SK-N-MC (cell line): ENCODE measurements at regions not wholly inside any gene's neighbourhood (a gene's known extent, or its start where the extent isn't known, plus 50 kb on each side); places are given as distances from the start of the nearest gene placed in this dataset.

Source experiments
- DNase-seq: peaks from one replicate; pipeline ENCODE4 v3.0.0-alpha.2; 2011; ENCODE audit warnings: low read depth, low spot score
- H3K27ac ChIP-seq: fragments of 200-600 bp; sonication (generic); 2 replicates; pipeline ENCODE4 v1.5.1; 2016; ENCODE audit warnings: mixed run types
- H3K36me3 ChIP-seq: fragments of 200-600 bp; sonication (generic); 2 replicates; pipeline ENCODE4 v1.6.1; 2017; ENCODE audit warnings: antibody characterized with exemption, low read length, mixed read lengths; ENCODE audit not compliant: insufficient read depth
- H3K4me3 ChIP-seq: fragments of 200-600 bp; sonication (generic); 2 replicates; pipeline ENCODE4 v1.5.1; 2016
- H3K9ac ChIP-seq: fragments of 200-600 bp; sonication (generic); 2 replicates; pipeline ENCODE4 v1.8.0; 2017; ENCODE audit warnings: mixed run types, mixed read lengths; ENCODE audit not compliant: insufficient read length
- H3K9me3 ChIP-seq: fragments of 200-600 bp; sonication (generic); 2 replicates; pipeline ENCODE4 v1.6.1; 2017; ENCODE audit warnings: low read depth, mild to moderate bottlenecking, antibody characterized with exemption, low read length, moderate library complexity, mixed read lengths
- EZH2 ChIP-seq: fragments of 200-600 bp; sonication (generic); IDR thresholded peaks from one replicate; pipeline ENCODE4 v1.6.1; 2017; ENCODE audit warnings: antibody characterized with exemption
- FOXP2 ChIP-seq: optimal IDR thresholded peaks from 2 replicates; pipeline ENCODE3; 2011; ENCODE audit warnings: mild to moderate bottlenecking, moderate library complexity; ENCODE audit not compliant: insufficient read depth; ENCODE audit errors: extremely low read length, control extremely low read depth
- POLR2AphosphoS5 ChIP-seq: IDR thresholded peaks from 2 replicates; pipeline ENCODE4 v1.6.1; 2012; ENCODE audit warnings: mild to moderate bottlenecking, low read depth, low read length, borderline replicate concordance

DNA sequence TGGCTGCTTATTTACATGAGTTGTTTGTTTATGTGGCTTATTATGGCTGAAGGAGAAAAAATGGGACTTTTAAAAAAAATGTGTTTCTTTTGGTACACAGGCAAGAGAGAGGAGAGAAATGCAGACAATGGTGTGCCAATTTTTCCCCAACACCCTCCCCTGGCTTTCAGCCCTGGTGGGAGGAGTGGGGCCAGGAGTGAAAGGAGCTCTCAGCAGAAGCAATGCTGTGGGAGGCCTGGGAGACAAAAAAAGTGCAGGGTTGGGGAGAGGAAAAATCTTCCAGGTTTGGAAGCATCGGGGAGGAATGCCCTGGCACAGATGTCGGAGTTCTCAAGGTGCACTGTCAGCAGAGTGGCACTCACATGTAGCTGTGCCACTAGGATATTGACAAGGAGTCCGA is 117.7 kb upstream of the FOXB1 start:
- no peaks in the 10 kb centered on the region for H3K9me3 ChIP-seq
- H3K27ac ChIP-seq = no peak overlapping the region

DNA sequence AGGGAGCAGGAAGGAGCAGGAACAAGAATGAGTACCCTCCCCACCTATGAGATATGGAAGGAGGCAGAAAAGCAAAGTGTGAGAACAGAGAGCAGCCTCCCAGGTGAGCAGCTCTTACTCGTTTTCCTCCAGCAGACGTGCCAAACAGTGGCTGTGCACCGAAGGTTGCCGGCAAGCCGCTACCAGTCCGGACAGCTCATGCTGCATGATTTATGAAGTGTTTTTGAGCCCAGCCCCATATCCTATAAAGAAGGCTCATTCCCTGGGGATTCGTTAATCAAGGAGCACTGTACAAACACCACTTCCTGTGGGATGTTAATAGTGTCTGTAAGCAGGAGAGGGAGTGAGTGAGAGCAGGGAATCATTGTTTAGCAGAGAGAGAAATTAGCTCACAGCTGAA is 118.3 kb upstream of the FOXB1 start:
- no peaks in the 10 kb centered on the region for H3K9me3 ChIP-seq
- peak overlapping the region; percentile 38; the same call in 1 of the 2 replicates for H3K4me3 ChIP-seq
- no peaks in the 10 kb centered on the region for H3K36me3 ChIP-seq
- no peak overlapping the region for H3K9ac ChIP-seq
- no peak for TF ChIP-seq EZH2
- no peak for TF ChIP-seq FOXP2
- no peak for TF ChIP-seq POLR2AphosphoS5
- H3K27ac ChIP-seq = no peak overlapping the region
- peak; percentile 2 for DNase-seq

More for the DNA sequence above, 117.7 kb upstream of the FOXB1 start:
- TF ChIP-seq EZH2 (no peak), POLR2AphosphoS5 (no peak), FOXP2 (no peak)
- no peak for DNase-seq
- Histone ChIP-seq H3K9ac (no peak overlapping the region), H3K36me3 (no peaks in the 10 kb centered on the region), H3K4me3 (peak overlapping the region; percentile 38; the same call in 1 of the 2 replicates)

DNA sequence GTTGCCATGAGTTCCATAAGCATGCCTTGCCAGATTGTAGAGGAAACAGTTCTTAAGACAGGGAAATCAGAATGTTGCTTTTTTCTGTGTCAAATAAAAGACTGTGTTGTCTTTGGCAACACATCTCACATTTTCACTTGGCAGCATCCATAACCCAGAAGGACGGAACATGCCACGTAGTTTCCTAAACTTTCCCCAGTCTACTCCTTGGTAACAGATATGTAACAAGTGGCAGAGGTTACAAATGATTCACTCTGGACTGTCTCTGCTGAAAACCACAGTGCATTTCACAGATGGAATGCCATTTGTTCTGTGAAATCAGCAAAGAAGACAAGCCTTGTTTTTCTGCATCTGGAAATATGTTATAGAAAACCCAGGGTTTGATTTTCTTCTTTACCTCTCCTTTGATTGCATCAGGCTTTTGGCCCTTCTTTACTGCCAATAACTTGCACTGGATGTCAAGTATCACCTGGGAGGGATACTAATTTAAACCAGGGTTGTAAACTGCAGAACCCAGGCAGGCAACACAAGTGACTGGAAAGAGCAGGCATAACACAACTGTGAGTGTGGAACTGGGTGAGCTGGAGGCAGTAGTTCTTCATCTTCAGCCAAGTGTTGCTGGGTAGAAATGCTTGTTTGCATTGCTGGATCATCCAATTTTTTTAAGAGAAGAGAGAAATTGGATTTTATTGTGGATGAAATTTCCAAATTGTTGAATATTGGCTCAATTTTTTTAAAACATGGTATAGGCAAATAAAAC is 124.4 kb upstream of the FOXB1 start:
- Histone ChIP-seq H3K36me3 (no peaks in the 10 kb centered on the region), H3K4me3 (no peak overlapping the region), H3K9me3 (no peaks in the 10 kb centered on the region), H3K27ac (no peak overlapping the region), H3K9ac (no peak overlapping the region)
- no peak for DNase-seq
- no peak for TF ChIP-seq FOXP2
- no peak for TF ChIP-seq EZH2
- no peak for TF ChIP-seq POLR2AphosphoS5

DNA sequence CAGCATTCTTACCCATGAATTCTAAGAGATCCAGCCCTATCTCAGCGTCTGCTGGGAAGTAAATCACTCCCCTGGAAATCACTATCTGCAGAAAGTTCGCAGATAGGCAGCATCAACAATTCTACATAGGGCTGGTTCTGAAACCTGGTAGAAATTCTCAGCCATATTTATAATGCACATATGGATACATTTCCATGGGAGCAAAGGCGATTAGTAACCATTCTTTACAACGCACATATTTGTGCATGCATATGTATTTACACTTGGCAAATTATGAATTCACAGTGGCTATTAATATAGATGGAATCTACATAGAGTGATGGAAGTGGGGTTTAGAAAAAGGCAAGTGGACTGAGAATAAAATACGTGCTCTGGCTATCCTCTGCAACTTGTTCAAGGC is 128.0 kb upstream of the FOXB1 start:
- Histone ChIP-seq H3K36me3 (no peaks in the 10 kb centered on the region), H3K9ac (no peak overlapping the region), H3K4me3 (no peak overlapping the region), H3K27ac (no peak overlapping the region), H3K9me3 (no peaks in the 10 kb centered on the region)
- DNase-seq = no peak
- no peak for TF ChIP-seq EZH2
- TF ChIP-seq POLR2AphosphoS5 = no peak
- TF ChIP-seq FOXP2 = no peak

DNA sequence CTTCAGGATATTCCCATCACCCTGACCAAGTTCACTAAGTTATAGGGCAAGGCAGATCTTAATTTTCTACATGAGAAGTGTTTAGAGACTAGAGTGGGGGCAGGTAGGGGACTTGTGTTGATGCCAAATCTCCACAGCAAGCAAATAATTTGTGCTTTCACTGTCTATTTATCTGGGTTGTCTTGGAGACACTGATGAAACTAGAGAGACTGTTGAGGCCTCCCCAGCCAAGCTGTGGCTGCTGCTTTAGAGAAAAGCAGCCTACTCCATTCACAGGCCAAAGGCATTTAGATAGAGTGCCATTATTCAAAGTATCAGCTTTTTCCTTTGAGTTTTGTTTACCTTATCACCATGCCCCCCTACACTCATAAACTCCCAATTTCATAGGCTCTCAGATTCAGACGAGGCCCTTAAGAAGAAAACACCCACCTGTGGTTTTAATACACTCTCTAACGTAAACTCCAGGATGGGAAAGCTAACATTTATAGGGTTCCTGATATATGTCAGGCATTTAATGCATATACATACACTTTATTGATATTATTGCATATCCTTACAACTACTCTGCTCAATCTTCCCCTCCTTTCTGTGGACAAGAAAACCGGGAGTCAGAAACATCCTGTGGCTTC is 130.4 kb upstream of the FOXB1 start:
- TF ChIP-seq FOXP2 (no peak), EZH2 (no peak), POLR2AphosphoS5 (no peak)
- Histone ChIP-seq H3K36me3 (no peaks in the 10 kb centered on the region), H3K9me3 (no peaks in the 10 kb centered on the region), H3K9ac (no peak overlapping the region), H3K4me3 (no peak overlapping the region), H3K27ac (no peak overlapping the region)
- DNase-seq = no peak

DNA sequence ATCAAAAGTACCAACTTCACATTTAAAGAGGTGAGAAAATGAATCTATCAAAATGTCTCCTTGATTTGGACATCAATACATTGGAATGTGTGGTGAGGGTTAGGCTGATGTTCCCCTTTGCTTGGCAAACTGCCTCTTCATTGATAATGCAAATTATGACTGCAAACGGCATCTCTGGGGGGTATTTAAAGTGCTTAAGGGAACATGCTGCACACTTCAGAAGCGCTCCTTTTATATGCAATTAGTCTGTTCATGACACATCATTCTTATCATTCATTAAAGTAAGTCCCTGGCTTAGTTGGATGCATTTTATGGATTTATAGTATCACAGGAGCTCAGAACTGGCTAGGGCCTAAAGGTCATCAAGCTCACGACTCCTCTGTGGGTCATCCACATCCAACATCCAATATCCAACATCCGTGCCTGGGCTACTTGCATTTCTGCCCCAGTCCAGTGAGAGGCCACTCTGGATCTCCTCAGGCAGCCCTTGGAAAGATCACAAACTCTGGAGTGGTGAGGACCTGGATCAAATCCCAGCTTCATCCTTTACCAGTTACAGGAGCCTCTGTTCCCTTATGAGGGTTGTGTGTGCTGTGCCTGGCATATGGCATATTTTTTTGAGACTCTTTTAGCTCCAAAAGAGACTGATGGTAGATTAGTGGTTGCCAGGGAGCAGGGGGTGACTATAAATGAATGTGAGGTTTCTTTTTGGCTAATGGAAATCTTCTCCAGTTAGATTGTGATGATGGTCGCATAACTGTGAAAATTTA is 136.8 kb upstream of the FOXB1 start:
- no peak overlapping the region for H3K4me3 ChIP-seq
- no peak overlapping the region for H3K9ac ChIP-seq
- no peak overlapping the region for H3K27ac ChIP-seq
- no peak for TF ChIP-seq POLR2AphosphoS5
- no peak for TF ChIP-seq EZH2
- no peak for TF ChIP-seq FOXP2
- no peaks in the 10 kb centered on the region for H3K36me3 ChIP-seq
- no peak for DNase-seq
- H3K9me3 ChIP-seq = no peaks in the 10 kb centered on the region

DNA sequence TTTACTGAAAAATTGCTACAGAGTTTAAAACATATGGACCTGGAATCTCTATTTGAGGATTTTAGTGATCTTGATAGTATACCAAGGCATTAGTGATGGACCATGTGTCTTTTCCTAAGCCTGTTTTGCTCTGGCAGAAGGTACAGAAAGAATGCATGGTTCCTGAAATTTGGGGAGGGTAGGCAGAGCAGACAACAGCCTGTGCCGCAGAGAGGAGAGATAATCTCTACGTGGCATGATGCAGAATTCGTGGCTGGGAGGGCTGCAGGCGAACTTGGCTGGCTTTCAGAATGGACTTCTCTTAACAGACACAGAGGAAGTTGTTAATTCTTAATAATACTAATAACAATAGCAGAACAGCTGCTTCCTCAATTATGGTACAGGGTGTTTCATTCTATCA is 137.5 kb upstream of the FOXB1 start:
- Histone ChIP-seq H3K4me3 (no peak overlapping the region), H3K36me3 (no peaks in the 10 kb centered on the region), H3K27ac (no peak overlapping the region), H3K9ac (no peak overlapping the region), H3K9me3 (no peaks in the 10 kb centered on the region)
- no peak for DNase-seq
- no peak for TF ChIP-seq EZH2
- TF ChIP-seq POLR2AphosphoS5 = no peak
- TF ChIP-seq FOXP2 = no peak

DNA sequence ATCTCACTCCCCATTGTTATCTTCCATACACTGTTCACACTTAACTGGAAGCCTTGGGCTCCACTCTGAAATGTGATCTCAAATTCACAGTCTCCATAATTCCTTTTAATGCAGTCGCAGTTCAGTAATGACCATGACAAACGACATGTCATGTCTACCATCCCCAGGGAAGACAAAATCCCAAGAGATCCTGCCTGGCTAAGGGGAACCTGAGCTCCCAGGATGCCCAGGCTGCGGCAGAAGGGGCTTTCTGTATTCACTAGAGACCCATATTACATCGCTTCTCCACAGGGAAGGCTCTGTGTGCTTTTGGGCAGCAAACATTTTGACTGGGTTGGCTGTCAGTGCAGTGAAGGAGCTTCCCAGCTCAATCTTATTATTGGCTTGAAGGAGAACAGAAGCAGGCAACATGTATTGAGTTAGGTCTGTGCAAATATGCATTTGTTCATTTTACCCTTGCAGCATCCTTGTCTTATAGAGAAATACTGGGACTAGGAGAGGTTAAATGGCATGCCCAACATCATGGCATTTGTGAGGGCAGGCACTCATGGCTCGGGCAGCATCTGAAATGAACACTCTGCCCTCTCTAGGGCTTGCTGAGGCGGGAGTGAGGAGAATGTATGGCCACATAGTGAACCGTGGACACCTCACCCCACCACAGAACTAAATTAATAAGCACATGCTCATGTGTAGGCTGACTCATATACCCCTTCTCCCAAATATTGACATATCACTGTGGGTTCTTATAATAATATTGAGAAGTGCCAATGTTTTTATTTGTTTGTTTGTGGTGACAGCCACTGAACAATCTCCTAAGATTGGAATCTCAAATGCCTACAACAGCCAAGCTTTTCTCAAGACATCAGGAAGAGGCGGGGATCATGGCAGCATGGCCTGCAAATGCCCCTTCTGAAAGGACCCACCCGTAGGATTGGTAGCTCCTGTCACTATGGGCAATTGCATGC is 141.6 kb upstream of the FOXB1 start:
- Histone ChIP-seq H3K36me3 (no peaks in the 10 kb centered on the region), H3K4me3 (no peak overlapping the region), H3K9ac (no peak overlapping the region), H3K9me3 (no peaks in the 10 kb centered on the region), H3K27ac (no peak overlapping the region)
- TF ChIP-seq EZH2 = no peak
- TF ChIP-seq POLR2AphosphoS5 = no peak
- TF ChIP-seq FOXP2 = no peak
- DNase-seq = no peak
